ENCODE measurements at regions not wholly inside any gene's neighbourhood (a gene's known extent, or its start where the extent isn't known, plus 50 kb on each side); places are given as distances from the start of the nearest gene placed in this dataset.

- TF ChIP-seq POLR2A (IDR thresholded peaks at IDR 0.05): no peak
- TF ChIP-seq CTCF (IDR thresholded peaks at IDR 0.05): no peak
- no peak for TF ChIP-seq POLR2AphosphoS5 (IDR thresholded peaks at IDR 0.05)
- TF ChIP-seq EP300 (IDR thresholded peaks at IDR 0.05): no peak
Measured at GRCh38 chr4:67152976-67153375, 392.3 kb downstream of the CENPC start.
